A673 (cell line): ENCODE measurements at regions not wholly inside any gene's neighbourhood (a gene's known extent, or its start where the extent isn't known, plus 50 kb on each side); places are given as distances from the start of the nearest gene placed in this dataset.

Experiments used
- BruUV-seq: library from RNA; stranded (reverse); fragments of 400-500 nt; replicated peaks from 2 replicates; lab custom pipeline; 2021; lab: Mats Ljungman, UMichigan
- CTCF ChIA-PET: fragments of 300-600 bp; sonication (Branson Sonifier 250); formaldehyde crosslinking; loops from one replicate; lab custom pipeline; 2022; ENCODE audit warnings: antibody characterized with exemption; lab: Charles Lee
- POLR2A ChIA-PET: fragments of 300-600 bp; sonication (Branson Sonifier 250); formaldehyde crosslinking; loops from one replicate; lab custom pipeline; 2022; ENCODE audit warnings: antibody characterized with exemption; ENCODE audit not compliant: low non-redundant PET; lab: Charles Lee
- DNase-seq: peaks from one replicate; pipeline ENCODE4 v3.0.0-alpha.2; 2015; ENCODE audit warnings: low spot score
- H3K27ac ChIP-seq: fragments of 200-600 bp; sonication (generic); 2 replicates; pipeline ENCODE4 v1.5.1; 2016; ENCODE audit warnings: mixed run types, low read depth, mild to moderate bottlenecking, mixed read lengths, antibody characterized with exemption, low read length; ENCODE audit not compliant: poor library complexity, severe bottlenecking
- H3K27me3 ChIP-seq: fragments of 200-600 bp; sonication (generic); replicated peaks from 2 replicates; pipeline ENCODE4 v1.6.1; 2017; ENCODE audit warnings: mixed run types, low read depth, mild to moderate bottlenecking, mixed read lengths, antibody characterized with exemption, low read length; ENCODE audit not compliant: insufficient read depth, poor library complexity
- H3K36me3 ChIP-seq: fragments of 200-600 bp; sonication (generic); 2 replicates; pipeline ENCODE4 v1.6.1; 2016; ENCODE audit warnings: mixed run types, mild to moderate bottlenecking, mixed read lengths, antibody characterized with exemption, low read length; ENCODE audit not compliant: insufficient read depth, poor library complexity, severe bottlenecking
- H3K4me1 ChIP-seq: fragments of 200-600 bp; sonication (generic); 2 replicates; pipeline ENCODE4 v1.6.1; 2017; ENCODE audit warnings: mixed run types, mild to moderate bottlenecking, mixed read lengths, antibody characterized with exemption, low read length; ENCODE audit not compliant: insufficient read depth, poor library complexity, severe bottlenecking
- H3K4me3 ChIP-seq: fragments of 200-600 bp; sonication (generic); 2 replicates; pipeline ENCODE4 v1.5.1; 2016; ENCODE audit warnings: low read depth, mixed run types, mild to moderate bottlenecking, mixed read lengths, low read length; ENCODE audit not compliant: poor library complexity, severe bottlenecking
- H3K9me3 ChIP-seq: fragments of 200-600 bp; sonication (generic); 2 replicates; pipeline ENCODE4 v1.6.1; 2016; ENCODE audit warnings: mixed run types, low read depth, mild to moderate bottlenecking, mixed read lengths, antibody characterized with exemption, low read length; ENCODE audit not compliant: poor library complexity, severe bottlenecking
- EZH2 ChIP-seq: fragments of 200-600 bp; sonication (generic); IDR thresholded peaks from 2 replicates; pipeline ENCODE4 v1.6.1; 2017; ENCODE audit warnings: borderline replicate concordance, low read depth, mild to moderate bottlenecking, mixed read lengths, antibody characterized with exemption, low read length; ENCODE audit not compliant: poor library complexity, severe bottlenecking
- intact Hi-C: fragments of 100-400 bp; cut with micrococcal nuclease; formaldehyde crosslinking; loops from one replicate; pipeline ENCODE4 v1.10.0; 2022; ENCODE audit not compliant: unreplicated experiment
- TF ChIP-seq, protein P1 (sequence below): fragments of 300-800, 200-600 bp; sonication (generic); conservative IDR thresholded peaks from 2 replicates; pipeline ENCODE4 v1.5.1; 2017; ENCODE audit warnings: low read depth, mild to moderate bottlenecking, antibody characterized with exemption, low read length, moderate library complexity, mixed read lengths

GRCh38 chr13:81382246-81382645, 1041.3 kb upstream of the SPRY2 start:
- DNase-seq = no peak
- Histone ChIP-seq H3K27ac (no peak overlapping the region), H3K9me3 (no peaks in the 10 kb centered on the region), H3K4me3 (no peak overlapping the region), H3K36me3 (no peaks in the 10 kb centered on the region), H3K27me3 (no peaks in the 10 kb centered on the region), H3K4me1 (no peaks in the 10 kb centered on the region)
- TF ChIP-seq, protein P1, sequence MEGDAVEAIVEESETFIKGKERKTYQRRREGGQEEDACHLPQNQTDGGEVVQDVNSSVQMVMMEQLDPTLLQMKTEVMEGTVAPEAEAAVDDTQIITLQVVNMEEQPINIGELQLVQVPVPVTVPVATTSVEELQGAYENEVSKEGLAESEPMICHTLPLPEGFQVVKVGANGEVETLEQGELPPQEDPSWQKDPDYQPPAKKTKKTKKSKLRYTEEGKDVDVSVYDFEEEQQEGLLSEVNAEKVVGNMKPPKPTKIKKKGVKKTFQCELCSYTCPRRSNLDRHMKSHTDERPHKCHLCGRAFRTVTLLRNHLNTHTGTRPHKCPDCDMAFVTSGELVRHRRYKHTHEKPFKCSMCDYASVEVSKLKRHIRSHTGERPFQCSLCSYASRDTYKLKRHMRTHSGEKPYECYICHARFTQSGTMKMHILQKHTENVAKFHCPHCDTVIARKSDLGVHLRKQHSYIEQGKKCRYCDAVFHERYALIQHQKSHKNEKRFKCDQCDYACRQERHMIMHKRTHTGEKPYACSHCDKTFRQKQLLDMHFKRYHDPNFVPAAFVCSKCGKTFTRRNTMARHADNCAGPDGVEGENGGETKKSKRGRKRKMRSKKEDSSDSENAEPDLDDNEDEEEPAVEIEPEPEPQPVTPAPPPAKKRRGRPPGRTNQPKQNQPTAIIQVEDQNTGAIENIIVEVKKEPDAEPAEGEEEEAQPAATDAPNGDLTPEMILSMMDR = no peak
- no peak for TF ChIP-seq EZH2
- intact Hi-C loops = no loop called here
- POLR2A ChIA-PET = no interaction called here
- CTCF ChIA-PET = no interaction called here
- BruUV-seq = no TSS peak

DNA sequence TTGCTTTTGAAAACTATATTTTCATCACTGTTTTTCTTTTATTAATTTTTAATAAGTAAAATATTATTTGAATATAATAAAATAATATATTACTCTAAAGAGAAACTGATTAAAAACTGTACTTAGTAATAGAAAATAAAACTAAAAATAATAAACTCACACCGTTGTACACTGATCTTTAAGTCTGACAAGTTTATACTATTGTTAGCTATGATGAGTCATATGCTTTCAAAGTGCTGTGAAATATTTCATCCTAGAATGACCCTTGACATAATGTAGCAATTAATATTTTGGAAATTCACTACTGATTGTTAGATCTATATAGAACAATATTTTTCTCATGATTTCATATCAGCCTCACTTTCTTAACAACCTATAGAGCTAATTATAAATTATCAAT, 1040.6 kb upstream of the SPRY2 start:
- ChIA-PET POLR2A (no interaction called here), CTCF (no interaction called here)

DNA sequence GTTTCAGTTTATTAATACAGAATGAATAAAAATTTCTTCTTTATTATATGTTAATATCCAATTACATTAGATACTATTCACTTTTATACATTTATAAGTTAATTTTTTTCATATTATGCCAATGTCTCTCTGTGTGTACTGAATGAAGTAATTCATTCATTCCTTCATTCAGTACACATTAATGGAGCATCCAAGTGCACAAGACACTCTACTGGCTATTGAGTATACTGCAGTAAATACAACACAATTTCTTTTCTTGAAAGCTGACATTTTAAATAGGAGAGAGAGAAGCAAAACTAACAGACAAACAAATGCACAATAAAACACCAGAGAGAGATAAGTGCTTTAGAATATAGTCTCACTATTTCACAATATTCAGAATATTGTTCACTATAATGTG, 1038.3 kb upstream of the SPRY2 start:
- no peaks in the 10 kb centered on the region for H3K27me3 ChIP-seq
- H3K4me3 ChIP-seq = no peak overlapping the region
- H3K27ac ChIP-seq = no peak overlapping the region
- no peak for TF ChIP-seq EZH2
- TF ChIP-seq, protein P1 = no peak
- no TSS peak for BruUV-seq
- intact Hi-C loops = no loop called here
- no peak for DNase-seq
- no peaks in the 10 kb centered on the region for H3K4me1 ChIP-seq
- CTCF ChIA-PET = interaction anchor here (0.6 kb wide), 1 partner anchor 95 kb away, joined by 3 read pairs; no protein-coding TSS in a partner anchor
- POLR2A ChIA-PET = no interaction called here
- no peaks in the 10 kb centered on the region for H3K36me3 ChIP-seq
- no peaks in the 10 kb centered on the region for H3K9me3 ChIP-seq

More for the DNA sequence above, 1040.6 kb upstream of the SPRY2 start:
- H3K27ac ChIP-seq = no peak overlapping the region
- H3K4me1 ChIP-seq = no peaks in the 10 kb centered on the region
- H3K27me3 ChIP-seq = no peaks in the 10 kb centered on the region
- no peak for DNase-seq
- BruUV-seq = no TSS peak
- TF ChIP-seq EZH2 = no peak
- TF ChIP-seq, protein P1 = no peak
- H3K36me3 ChIP-seq = no peaks in the 10 kb centered on the region
- no peak overlapping the region for H3K4me3 ChIP-seq
- no peaks in the 10 kb centered on the region for H3K9me3 ChIP-seq
- intact Hi-C loops = no loop called here
